ENCODE measurements at regions not wholly inside any gene's neighbourhood (a gene's known extent, or its start where the extent isn't known, plus 50 kb on each side); places are given as distances from the start of the nearest gene placed in this dataset.
"Not testable (repeated sequence)": the region's sequence is repeated elsewhere in the genome, so short reads cannot be mapped to it uniquely, and the experiment has no call there.

- DNase-seq: peak; percentile 5 to 33
- TF ChIP-seq POLR2A (IDR thresholded peaks at IDR 0.05; ENCODE audit: low read length): no peak
- TF ChIP-seq GATA1 (IDR thresholded peaks at IDR 0.05; ENCODE audit: low read depth, low read length): no peak
Measured at GRCh38 chr22:34334893-34335292, 414.6 kb upstream of the LARGE1 start.

- TF ChIP-seq GATA1 (IDR thresholded peaks at IDR 0.05; ENCODE audit: low read depth, low read length): no peak
- no peak for TF ChIP-seq POLR2A (IDR thresholded peaks at IDR 0.05; ENCODE audit: low read length)
Measured at GRCh38 chr22:34344702-34345101, 424.4 kb upstream of the LARGE1 start.

GRCh38 chr22:34354071-34354817 lies 434.0 kb upstream of the LARGE1 start:
- TF ChIP-seq GATA1 (IDR thresholded peaks at IDR 0.05; ENCODE audit: low read depth, low read length): no peak
- TF ChIP-seq POLR2A (IDR thresholded peaks at IDR 0.05; ENCODE audit: low read length): no peak
- no peak for DNase-seq

More at GRCh38 chr22:34344702-34345101, 424.4 kb upstream of the LARGE1 start:
- DNase-seq: no peak

- no peak for DNase-seq
- no peak for TF ChIP-seq POLR2A (IDR thresholded peaks at IDR 0.05; ENCODE audit: low read length)
- TF ChIP-seq GATA1 (IDR thresholded peaks at IDR 0.05; ENCODE audit: low read depth, low read length): no peak
Measured at GRCh38 chr22:34356481-34356880, 436.2 kb upstream of the LARGE1 start.

GRCh38 chr22:34370711-34371110 lies 450.4 kb upstream of the LARGE1 start:
- DNase-seq: no peak
- no peak for TF ChIP-seq GATA1 (IDR thresholded peaks at IDR 0.05; ENCODE audit: low read depth, low read length)
- no peak for TF ChIP-seq POLR2A (IDR thresholded peaks at IDR 0.05; ENCODE audit: low read length)

GRCh38 chr22:34379825-34380224 lies 459.5 kb upstream of the LARGE1 start:
- DNase-seq: no peak
- TF ChIP-seq GATA1 (IDR thresholded peaks at IDR 0.05; ENCODE audit: low read depth, low read length) (no peak), POLR2A (IDR thresholded peaks at IDR 0.05; ENCODE audit: low read length) (no peak)

GRCh38 chr22:34380532-34380931 lies 460.3 kb upstream of the LARGE1 start:
- DNase-seq: no peak
- no peak for TF ChIP-seq POLR2A (IDR thresholded peaks at IDR 0.05; ENCODE audit: low read length)
- no peak for TF ChIP-seq GATA1 (IDR thresholded peaks at IDR 0.05; ENCODE audit: low read depth, low read length)

GRCh38 chr22:34390400-34390799 lies 470.1 kb upstream of the LARGE1 start:
- TF ChIP-seq POLR2A (IDR thresholded peaks at IDR 0.05; ENCODE audit: low read length): no peak
- no peak for TF ChIP-seq GATA1 (IDR thresholded peaks at IDR 0.05; ENCODE audit: low read depth, low read length)
- no peak for DNase-seq

- no peak for DNase-seq
Measured at GRCh38 chr22:34395370-34395769, 475.1 kb upstream of the LARGE1 start.

GRCh38 chr22:34403667-34404066 lies 483.4 kb upstream of the LARGE1 start:
- TF ChIP-seq POLR2A (IDR thresholded peaks at IDR 0.05; ENCODE audit: low read length): no peak
- no peak for TF ChIP-seq GATA1 (IDR thresholded peaks at IDR 0.05; ENCODE audit: low read depth, low read length)
- DNase-seq: no peak

More at GRCh38 chr22:34395370-34395769, 475.1 kb upstream of the LARGE1 start:
- TF ChIP-seq POLR2A (IDR thresholded peaks at IDR 0.05; ENCODE audit: low read length) (no peak), GATA1 (IDR thresholded peaks at IDR 0.05; ENCODE audit: low read depth, low read length) (no peak)

- TF ChIP-seq GATA1 (IDR thresholded peaks at IDR 0.05; ENCODE audit: low read depth, low read length) (no peak), POLR2A (IDR thresholded peaks at IDR 0.05; ENCODE audit: low read length) (no peak)
- DNase-seq: no peak
Measured at GRCh38 chr22:34410111-34410510, 489.8 kb upstream of the LARGE1 start.

- TF ChIP-seq GATA1 (IDR thresholded peaks at IDR 0.05; ENCODE audit: low read depth, low read length) (no peak), POLR2A (IDR thresholded peaks at IDR 0.05; ENCODE audit: low read length) (no peak)
- DNase-seq: peak; percentile 39 to 51
Measured at GRCh38 chr22:34414467-34415440, 494.5 kb upstream of the LARGE1 start.

GRCh38 chr22:34416022-34416860 lies 496.0 kb upstream of the LARGE1 start:
- TF ChIP-seq GATA1 (IDR thresholded peaks at IDR 0.05; ENCODE audit: low read depth, low read length): no peak
- no peak for TF ChIP-seq POLR2A (IDR thresholded peaks at IDR 0.05; ENCODE audit: low read length)
- no peak for DNase-seq

- DNase-seq: not testable (repeated sequence)
Measured at GRCh38 chr22:34422948-34423347, 502.7 kb upstream of the LARGE1 start.

Measured in erythroblast (primary cell).